Nephron (organoid): ENCODE measurements at regions not wholly inside any gene's neighbourhood (a gene's known extent, or its start where the extent isn't known, plus 50 kb on each side); places are given as distances from the start of the nearest gene placed in this dataset.
A peak's percentile ranks its signal among the peaks of the same experiment; 100 is the strongest.

ENCODE experiments used
- H3K27ac Mint-ChIP-seq, 3 experiments: 2 replicates each; pipeline ENCODE4 v1.8.0; 2020; ENCODE audit warnings: mixed read lengths in 3 of 3, mild to moderate bottlenecking in 2 of 3, moderate library complexity in 1 of 3
- H3K27me3 Mint-ChIP-seq: 2 replicates; pipeline ENCODE4 v1.8.0; 2021; ENCODE audit warnings: low read depth, mild to moderate bottlenecking, moderate library complexity, mixed read lengths
- H3K36me3 Mint-ChIP-seq: 2 replicates; pipeline ENCODE4 v1.8.0; 2020; ENCODE audit warnings: low read depth, mixed read lengths
- H3K4me1 Mint-ChIP-seq: 2 replicates; pipeline ENCODE4 v1.8.0; 2020; ENCODE audit warnings: mixed read lengths
- H3K4me3 Mint-ChIP-seq, 3 experiments: 2 replicates each; pipeline ENCODE4 v1.8.0; 2020; ENCODE audit warnings: mild to moderate bottlenecking in 3 of 3, mixed read lengths in 3 of 3, moderate library complexity in 2 of 3
- H3K9me3 Mint-ChIP-seq: 2 replicates; pipeline ENCODE4 v1.8.0; 2020; ENCODE audit warnings: mixed read lengths
- CTCF ChIP-seq, 3 experiments: fragments of 200-600 bp; sonication (generic); IDR thresholded peaks; one replicate each; pipeline ENCODE4 v1.5.0; 2021; ENCODE audit warnings: antibody characterized with exemption in 3 of 3; ENCODE audit not compliant: unreplicated experiment in 3 of 3

GRCh38 chr5:2048664-2049063 lies 165.9 kb upstream of the IRX4 start:
- H3K4me1 Mint-ChIP-seq, result no peaks in the 10 kb centered on the region

GRCh38 chr5:2047341-2047927 lies 164.7 kb upstream of the IRX4 start:
- Mint-ChIP-seq H3K9me3 (peaks cover 17% of the 10 kb centered on the region), H3K4me3 (no peak overlapping the region), H3K27me3 (peaks cover 54% of the 10 kb centered on the region), H3K36me3 (no peaks in the 10 kb centered on the region), H3K4me1 (no peaks in the 10 kb centered on the region), H3K27ac (no peak overlapping the region)
- no peak for TF ChIP-seq CTCF (IDR thresholded peaks at IDR 0.05; ENCODE audit: unreplicated experiment in 3 of 3)

More at GRCh38 chr5:2048664-2049063, 165.9 kb upstream of the IRX4 start:
- H3K27ac Mint-ChIP-seq, result no peak overlapping the region
- H3K9me3 Mint-ChIP-seq, result peaks cover 17% of the 10 kb centered on the region
- peaks cover 55% of the 10 kb centered on the region for H3K27me3 Mint-ChIP-seq
- no peak for TF ChIP-seq CTCF (IDR thresholded peaks at IDR 0.05; ENCODE audit: unreplicated experiment in 3 of 3)
- no peaks in the 10 kb centered on the region for H3K36me3 Mint-ChIP-seq
- H3K4me3 Mint-ChIP-seq, result no peak overlapping the region

- no peak overlapping the region for H3K27ac Mint-ChIP-seq
- no peaks in the 10 kb centered on the region for H3K36me3 Mint-ChIP-seq
- H3K4me3 Mint-ChIP-seq, result no peak overlapping the region
- peaks cover 14% of the 10 kb centered on the region for H3K9me3 Mint-ChIP-seq
- TF ChIP-seq CTCF (IDR thresholded peaks at IDR 0.05; ENCODE audit: unreplicated experiment in 3 of 3), result no peak
- H3K27me3 Mint-ChIP-seq, result peaks cover 59% of the 10 kb centered on the region
- no peaks in the 10 kb centered on the region for H3K4me1 Mint-ChIP-seq
These were observed 161.3 kb upstream of the IRX4 start for GRCh38 chr5:2044041-2044440.

- Mint-ChIP-seq H3K27me3 (peaks cover 62% of the 10 kb centered on the region), H3K27ac (no peak overlapping the region), H3K36me3 (no peaks in the 10 kb centered on the region), H3K4me1 (no peaks in the 10 kb centered on the region), H3K4me3 (peak overlapping the region in 2 of 3 experiments; percentile 64 to 70), H3K9me3 (peaks cover 5% of the 10 kb centered on the region)
- no peak for TF ChIP-seq CTCF (IDR thresholded peaks at IDR 0.05; ENCODE audit: unreplicated experiment in 3 of 3)
These were observed 156.4 kb upstream of the IRX4 start for GRCh38 chr5:2039180-2039531.

- TF ChIP-seq CTCF (IDR thresholded peaks at IDR 0.05; ENCODE audit: unreplicated experiment in 3 of 3), result peak; percentile 81 to 92 (median 82)
- Mint-ChIP-seq H3K4me1 (no peaks in the 10 kb centered on the region), H3K36me3 (no peaks in the 10 kb centered on the region), H3K27me3 (peaks cover 67% of the 10 kb centered on the region), H3K4me3 (peak overlapping the region in 2 of 3 experiments; percentile 64 to 70), H3K9me3 (peaks cover 5% of the 10 kb centered on the region), H3K27ac (no peak overlapping the region)
These were observed 155.8 kb upstream of the IRX4 start for GRCh38 chr5:2038321-2039179.
